Endothelial cell of umbilical vein (primary cell): ENCODE measurements at regions not wholly inside any gene's neighbourhood (a gene's known extent, or its start where the extent isn't known, plus 50 kb on each side); places are given as distances from the start of the nearest gene placed in this dataset.
"Not testable (repeated sequence)": the region's sequence is repeated elsewhere in the genome, so short reads cannot be mapped to it uniquely, and the experiment has no call there.

Source experiments
- EZH2 ChIP-seq: IDR thresholded peaks from 2 replicates; pipeline ENCODE4 v1.6.1; 2012; ENCODE audit warnings: borderline replicate concordance, low read depth, mild to moderate bottlenecking, moderate library complexity, low read length, inconsistent platforms; ENCODE audit not compliant: severe bottlenecking
- FOS ChIP-seq: IDR thresholded peaks from 2 replicates; pipeline ENCODE4 v1.6.1; 2011; ENCODE audit warnings: mild to moderate bottlenecking, low read length, moderate library complexity, borderline replicate concordance; ENCODE audit not compliant: insufficient read depth
- GATA2 ChIP-seq: IDR thresholded peaks from 2 replicates; pipeline ENCODE4 v1.7.0; 2011; ENCODE audit warnings: low read depth, mild to moderate bottlenecking, moderate library complexity, mixed read lengths, low read length; ENCODE audit not compliant: insufficient read length, insufficient read depth
- JUN ChIP-seq: IDR thresholded peaks from 2 replicates; pipeline ENCODE4 v1.6.1; 2011; ENCODE audit warnings: borderline replicate concordance, low read depth; ENCODE audit not compliant: insufficient read length, insufficient read depth
- MAX ChIP-seq: IDR thresholded peaks from 2 replicates; pipeline ENCODE4 v1.6.1; 2011; ENCODE audit not compliant: insufficient read depth, insufficient read length
- MYC ChIP-seq: IDR thresholded peaks from one replicate; pipeline ENCODE4 v1.6.1; 2011; ENCODE audit warnings: mild to moderate bottlenecking, low read depth, low read length
- POLR2A ChIP-seq: IDR thresholded peaks from 2 replicates; pipeline ENCODE4 v1.6.1; 2012; ENCODE audit warnings: low read depth, mild to moderate bottlenecking, control low read depth, low read length
- POLR2AphosphoS5 ChIP-seq: IDR thresholded peaks from 2 replicates; pipeline ENCODE4 v1.6.1; 2012; ENCODE audit warnings: low read depth, mild to moderate bottlenecking, control low read depth, low read length, moderate library complexity; ENCODE audit not compliant: insufficient read depth
- TF ChIP-seq, protein P1 (sequence below), 2 donors: IDR thresholded peaks; 1 replicate in 1 of 2; 2 replicates in 1 of 2; pipeline ENCODE4 v1.5.1; 2011; ENCODE audit warnings: low read length in 2 of 2, mild to moderate bottlenecking in 2 of 2, moderate library complexity in 2 of 2, control low read depth in 1 of 2, inconsistent platforms in 1 of 2, low read depth in 1 of 2; ENCODE audit not compliant: insufficient read depth in 1 of 2; ENCODE audit errors: extremely low read depth in 1 of 2

DNA sequence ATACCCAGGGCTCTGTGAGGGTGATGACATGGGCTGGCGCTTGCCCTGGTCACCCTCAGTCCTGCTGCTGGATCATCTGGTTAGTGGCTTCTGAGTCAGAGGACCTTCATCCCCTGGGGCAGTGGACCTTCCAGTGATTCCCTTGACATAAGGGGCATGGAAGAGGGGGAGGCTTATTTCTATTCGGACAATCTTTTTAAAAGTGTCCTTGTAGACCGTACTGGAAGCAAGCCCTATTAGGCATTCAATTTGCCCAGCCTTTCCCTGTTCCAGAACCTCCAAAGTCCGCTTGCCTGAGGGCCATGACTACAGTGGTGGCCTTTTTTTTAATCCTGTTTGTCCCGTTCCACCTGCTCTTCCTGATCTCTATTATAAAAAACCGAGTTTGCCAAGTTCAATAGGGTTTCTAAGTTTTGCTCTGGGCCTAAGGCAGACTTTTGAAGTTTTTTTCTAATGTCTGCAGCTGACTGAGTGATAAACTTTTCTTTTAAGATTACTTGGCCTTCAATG, 569.8 kb upstream of the USP24 start:
- TF ChIP-seq, protein P1, sequence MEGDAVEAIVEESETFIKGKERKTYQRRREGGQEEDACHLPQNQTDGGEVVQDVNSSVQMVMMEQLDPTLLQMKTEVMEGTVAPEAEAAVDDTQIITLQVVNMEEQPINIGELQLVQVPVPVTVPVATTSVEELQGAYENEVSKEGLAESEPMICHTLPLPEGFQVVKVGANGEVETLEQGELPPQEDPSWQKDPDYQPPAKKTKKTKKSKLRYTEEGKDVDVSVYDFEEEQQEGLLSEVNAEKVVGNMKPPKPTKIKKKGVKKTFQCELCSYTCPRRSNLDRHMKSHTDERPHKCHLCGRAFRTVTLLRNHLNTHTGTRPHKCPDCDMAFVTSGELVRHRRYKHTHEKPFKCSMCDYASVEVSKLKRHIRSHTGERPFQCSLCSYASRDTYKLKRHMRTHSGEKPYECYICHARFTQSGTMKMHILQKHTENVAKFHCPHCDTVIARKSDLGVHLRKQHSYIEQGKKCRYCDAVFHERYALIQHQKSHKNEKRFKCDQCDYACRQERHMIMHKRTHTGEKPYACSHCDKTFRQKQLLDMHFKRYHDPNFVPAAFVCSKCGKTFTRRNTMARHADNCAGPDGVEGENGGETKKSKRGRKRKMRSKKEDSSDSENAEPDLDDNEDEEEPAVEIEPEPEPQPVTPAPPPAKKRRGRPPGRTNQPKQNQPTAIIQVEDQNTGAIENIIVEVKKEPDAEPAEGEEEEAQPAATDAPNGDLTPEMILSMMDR (IDR thresholded peaks at IDR 0.05; ENCODE audit: extremely low read depth in 1 of 2, insufficient read depth in 1 of 2, low read depth in 1 of 2, low read length in 2 of 2): not testable (repeated sequence)
- TF ChIP-seq MAX, EZH2, POLR2AphosphoS5, POLR2A, JUN, GATA2, FOS, MYC: not testable (repeated sequence)
